ENCODE measurements at regions not wholly inside any gene's neighbourhood (a gene's known extent, or its start where the extent isn't known, plus 50 kb on each side); places are given as distances from the start of the nearest gene placed in this dataset.

- TF ChIP-seq, protein P1, sequence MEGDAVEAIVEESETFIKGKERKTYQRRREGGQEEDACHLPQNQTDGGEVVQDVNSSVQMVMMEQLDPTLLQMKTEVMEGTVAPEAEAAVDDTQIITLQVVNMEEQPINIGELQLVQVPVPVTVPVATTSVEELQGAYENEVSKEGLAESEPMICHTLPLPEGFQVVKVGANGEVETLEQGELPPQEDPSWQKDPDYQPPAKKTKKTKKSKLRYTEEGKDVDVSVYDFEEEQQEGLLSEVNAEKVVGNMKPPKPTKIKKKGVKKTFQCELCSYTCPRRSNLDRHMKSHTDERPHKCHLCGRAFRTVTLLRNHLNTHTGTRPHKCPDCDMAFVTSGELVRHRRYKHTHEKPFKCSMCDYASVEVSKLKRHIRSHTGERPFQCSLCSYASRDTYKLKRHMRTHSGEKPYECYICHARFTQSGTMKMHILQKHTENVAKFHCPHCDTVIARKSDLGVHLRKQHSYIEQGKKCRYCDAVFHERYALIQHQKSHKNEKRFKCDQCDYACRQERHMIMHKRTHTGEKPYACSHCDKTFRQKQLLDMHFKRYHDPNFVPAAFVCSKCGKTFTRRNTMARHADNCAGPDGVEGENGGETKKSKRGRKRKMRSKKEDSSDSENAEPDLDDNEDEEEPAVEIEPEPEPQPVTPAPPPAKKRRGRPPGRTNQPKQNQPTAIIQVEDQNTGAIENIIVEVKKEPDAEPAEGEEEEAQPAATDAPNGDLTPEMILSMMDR (IDR thresholded peaks at IDR 0.05): no peak
- TF ChIP-seq POLR2A (IDR thresholded peaks at IDR 0.05): no peak
Observed at GRCh38 chr9:108547411-108548135, 308.2 kb downstream of the ACTL7B start.

Data from vagina (tissue), 2 donors.